IPS DF 19.7 (cell line): ENCODE measurements at regions not wholly inside any gene's neighbourhood (a gene's known extent, or its start where the extent isn't known, plus 50 kb on each side); places are given as distances from the start of the nearest gene placed in this dataset.

Source experiments
- DNase-seq: peaks from one replicate; pipeline ENCODE4 v3.0.0-alpha.2; 2013; ENCODE audit warnings: low read depth, low spot score

GRCh38 chr21:18191139-18191538 lies 53.5 kb upstream of the CHODL start:
- no peak for DNase-seq

- DNase-seq, result no peak
Measured at GRCh38 chr21:18178509-18178908, 66.1 kb upstream of the CHODL start.

- no peak for DNase-seq
Measured at GRCh38 chr21:18174370-18174769, 70.3 kb upstream of the CHODL start.

- no peak for DNase-seq
Measured at GRCh38 chr21:18170829-18171228, 73.8 kb upstream of the CHODL start.

- no peak for DNase-seq
Measured at GRCh38 chr21:18170221-18170620, 74.4 kb upstream of the CHODL start.

GRCh38 chr21:18168108-18168507 lies 76.5 kb upstream of the CHODL start:
- no peak for DNase-seq

GRCh38 chr21:18164933-18165332 lies 79.7 kb upstream of the CHODL start:
- no peak for DNase-seq

- no peak for DNase-seq
Measured at GRCh38 chr21:18164483-18164882, 80.2 kb upstream of the CHODL start.

GRCh38 chr21:18163956-18164355 lies 80.7 kb upstream of the CHODL start:
- no peak for DNase-seq

- no peak for DNase-seq
Measured at GRCh38 chr21:18161841-18162240, 82.8 kb upstream of the CHODL start.

- DNase-seq, result no peak
Measured at GRCh38 chr21:18157406-18157805, 87.2 kb upstream of the CHODL start.

- DNase-seq, result peak; percentile 48
Measured at GRCh38 chr21:18155508-18156193, 89.0 kb upstream of the CHODL start.

GRCh38 chr21:18153063-18153462 lies 91.6 kb upstream of the CHODL start:
- no peak for DNase-seq

GRCh38 chr21:18152371-18152770 lies 92.3 kb upstream of the CHODL start:
- DNase-seq, result no peak

- no peak for DNase-seq
Measured at GRCh38 chr21:18151046-18151445, 93.6 kb upstream of the CHODL start.

GRCh38 chr21:18148401-18148800 lies 96.2 kb upstream of the CHODL start:
- no peak for DNase-seq

GRCh38 chr21:18147678-18148077 lies 97.0 kb upstream of the CHODL start:
- no peak for DNase-seq

- DNase-seq, result no peak
Measured at GRCh38 chr21:18146820-18147219, 97.8 kb upstream of the CHODL start.

- no peak for DNase-seq
Measured at GRCh38 chr21:18144339-18144738, 100.3 kb upstream of the CHODL start.

GRCh38 chr21:18142655-18143054 lies 102.0 kb upstream of the CHODL start:
- DNase-seq, result no peak

- no peak for DNase-seq
Measured at GRCh38 chr21:18138507-18138906, 106.1 kb upstream of the CHODL start.

GRCh38 chr21:18129526-18129925 lies 115.1 kb upstream of the CHODL start:
- DNase-seq, result no peak

GRCh38 chr21:18118566-18118965 lies 126.1 kb upstream of the CHODL start:
- no peak for DNase-seq

GRCh38 chr21:18117176-18117575 lies 127.5 kb upstream of the CHODL start:
- no peak for DNase-seq
